ENCODE measurements at regions not wholly inside any gene's neighbourhood (a gene's known extent, or its start where the extent isn't known, plus 50 kb on each side); places are given as distances from the start of the nearest gene placed in this dataset.
"Not testable (repeated sequence)": the region's sequence is repeated elsewhere in the genome, so short reads cannot be mapped to it uniquely, and the experiment has no call there.

- no peak for DNase-seq
These were observed 77.6 kb upstream of the FRMPD4 start for GRCh38 chrX:12060489-12061260.

- no peak for DNase-seq
These were observed 73.0 kb upstream of the FRMPD4 start for GRCh38 chrX:12065251-12065650.

- DNase-seq: no peak
These were observed 62.2 kb upstream of the FRMPD4 start for GRCh38 chrX:12076046-12076445.

- DNase-seq: no peak
These were observed 58.0 kb upstream of the FRMPD4 start for GRCh38 chrX:12080265-12080664.

GRCh38 chrX:12082959-12083358 lies 55.3 kb upstream of the FRMPD4 start:
- not testable (repeated sequence) for DNase-seq
